ENCODE measurements at regions not wholly inside any gene's neighbourhood (a gene's known extent, or its start where the extent isn't known, plus 50 kb on each side); places are given as distances from the start of the nearest gene placed in this dataset.

DNA sequence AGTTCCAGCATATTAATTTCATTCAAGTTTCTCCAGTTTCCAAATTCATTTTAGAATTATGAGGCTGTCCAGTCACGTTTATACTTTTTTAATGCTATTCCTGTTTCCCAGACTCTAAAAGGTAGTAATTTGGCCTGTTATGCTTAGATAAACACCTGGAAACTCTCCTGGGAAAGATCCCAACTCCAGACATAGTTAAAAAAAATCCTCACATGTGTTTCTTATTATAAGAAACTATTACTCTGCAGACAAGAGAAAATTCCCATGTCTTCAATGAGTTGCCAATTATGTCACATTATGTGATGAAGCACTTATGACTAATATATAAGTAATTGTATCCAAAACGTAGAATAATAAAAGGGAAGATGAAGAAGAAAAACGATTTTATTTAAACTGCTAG lies 137.1 kb upstream of the TMC3 start:
- DNase-seq = no peak

GRCh38 chr15:81507831-81508230 lies 133.8 kb upstream of the TMC3 start:
- no peak for DNase-seq

- no peak for DNase-seq
These were observed 132.9 kb upstream of the TMC3 start for GRCh38 chr15:81506936-81507335.

DNA sequence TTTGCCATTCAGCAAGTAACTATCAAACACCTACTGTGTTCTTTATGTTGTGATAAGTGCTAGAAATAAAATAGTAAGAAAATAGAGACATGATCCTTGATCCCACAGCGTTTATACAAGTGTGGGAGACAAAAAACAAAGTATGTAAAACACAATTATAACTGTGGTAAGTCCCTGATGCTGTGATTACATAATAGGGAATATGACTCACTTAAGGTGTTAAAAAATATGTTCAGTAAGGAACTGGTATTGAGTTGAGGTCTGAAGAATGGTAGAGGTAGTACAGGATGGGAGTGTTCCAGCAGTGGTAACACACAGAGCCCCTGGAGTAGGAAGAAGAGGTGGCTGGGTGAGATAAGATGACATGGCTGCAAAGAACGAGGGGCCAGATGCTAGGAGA lies 132.1 kb upstream of the TMC3 start:
- no peak for DNase-seq

GRCh38 chr15:81504170-81504905 lies 130.3 kb upstream of the TMC3 start:
- DNase-seq = no peak

DNA sequence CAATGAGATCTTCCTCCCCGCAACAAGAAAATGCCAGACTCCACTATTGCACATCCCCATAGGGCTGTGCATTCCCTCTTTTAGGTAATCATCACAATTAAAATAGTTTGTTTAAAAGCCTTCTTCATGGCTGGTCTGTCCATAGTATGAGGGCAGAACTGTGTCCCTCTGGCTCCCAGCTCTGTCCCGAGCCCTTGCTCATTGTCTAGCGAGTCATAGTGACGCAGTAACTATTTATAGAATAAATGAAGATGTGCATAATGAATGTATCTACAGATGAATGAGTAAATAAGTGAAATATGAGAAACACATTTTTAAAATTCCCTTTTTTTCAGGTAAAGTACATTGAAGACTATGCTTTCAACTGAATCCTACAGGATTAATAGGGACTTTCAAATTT lies 128.4 kb upstream of the TMC3 start:
- no peak for DNase-seq

DNA sequence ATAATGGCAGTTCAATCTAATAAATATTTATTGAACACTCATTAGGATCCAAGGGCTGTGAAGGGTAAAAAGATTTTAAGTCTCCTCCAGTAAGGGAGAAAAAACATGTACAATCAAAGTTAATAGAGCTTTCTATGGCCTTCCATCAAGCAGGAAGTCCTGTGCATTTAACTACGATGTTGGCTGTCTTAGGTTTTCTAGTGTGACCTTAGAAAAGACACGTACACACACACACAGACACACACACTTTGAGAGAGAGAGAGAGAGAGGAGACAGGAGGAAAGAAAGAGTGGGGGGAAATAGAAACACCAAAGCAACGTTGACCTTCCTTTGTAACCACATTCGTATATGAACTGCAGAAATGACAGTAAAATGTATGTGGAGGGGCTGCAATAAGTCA lies 126.1 kb upstream of the TMC3 start:
- no peak for DNase-seq

- no peak for DNase-seq
These were observed 124.3 kb upstream of the TMC3 start for GRCh38 chr15:81498294-81498693.

- DNase-seq = no peak
These were observed 123.2 kb upstream of the TMC3 start for GRCh38 chr15:81497238-81497637.

DNA sequence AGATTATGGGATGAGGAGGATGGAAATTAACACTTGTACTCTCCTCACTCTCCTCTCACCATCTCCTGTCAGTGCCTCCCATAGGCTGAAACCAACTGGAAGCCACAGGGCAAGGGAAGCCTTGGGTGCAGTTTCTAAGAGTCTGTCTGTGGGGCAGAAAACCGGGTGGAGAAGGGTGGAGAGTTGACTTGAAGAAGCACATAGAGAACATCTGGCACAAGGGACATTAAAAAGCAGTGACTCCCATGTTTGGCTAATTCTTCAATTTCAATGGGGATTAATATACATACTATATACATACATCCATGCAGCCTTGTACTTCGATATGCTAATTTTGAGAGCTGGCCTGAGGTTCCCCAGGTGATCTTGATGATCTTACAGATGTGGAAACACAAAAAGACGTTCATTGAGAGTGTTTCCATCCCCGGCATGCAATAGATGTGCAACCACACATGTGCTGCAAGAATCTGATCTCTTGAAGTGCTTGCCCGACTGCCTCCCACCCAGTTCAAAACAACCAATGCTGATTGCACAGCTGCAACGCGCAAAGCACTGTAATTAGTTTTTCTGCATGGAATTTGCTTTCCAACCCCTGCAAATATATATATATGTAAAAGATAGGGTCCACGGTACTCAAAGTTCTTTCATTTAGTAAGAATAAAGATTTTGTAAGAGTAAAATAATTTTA lies 121.9 kb upstream of the TMC3 start:
- no peak for DNase-seq

DNA sequence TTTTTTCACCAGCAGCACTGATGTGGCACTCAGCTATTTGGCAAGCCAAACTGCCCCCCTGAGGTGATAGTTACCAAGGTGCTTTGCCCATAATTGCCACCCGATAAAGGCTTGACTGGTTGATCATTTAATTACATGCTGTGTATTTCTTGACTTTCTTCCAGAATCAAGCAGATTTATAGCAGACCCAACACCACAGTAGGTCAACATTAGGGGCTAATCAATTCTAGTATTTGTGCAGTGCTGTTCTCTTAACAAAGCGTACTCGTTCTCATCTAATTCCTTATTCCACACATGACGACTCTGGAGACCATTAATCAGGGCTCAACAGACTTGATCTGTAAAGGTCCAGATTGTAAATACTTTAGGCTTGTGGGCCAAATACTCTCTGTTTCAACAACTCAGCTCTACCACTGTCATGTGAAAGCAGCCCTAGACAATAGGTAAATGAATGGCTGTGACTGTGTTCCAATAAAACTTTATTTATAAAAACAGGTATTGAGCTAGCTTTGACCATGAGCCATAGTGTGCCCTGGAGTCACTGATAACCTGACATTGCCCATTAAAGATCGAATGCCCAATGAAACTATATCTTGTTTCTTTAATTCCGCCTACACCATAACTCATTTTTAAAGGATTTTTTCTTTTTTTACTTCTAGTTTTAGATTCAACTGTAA lies 119.1 kb upstream of the TMC3 start:
- DNase-seq = no peak

DNA sequence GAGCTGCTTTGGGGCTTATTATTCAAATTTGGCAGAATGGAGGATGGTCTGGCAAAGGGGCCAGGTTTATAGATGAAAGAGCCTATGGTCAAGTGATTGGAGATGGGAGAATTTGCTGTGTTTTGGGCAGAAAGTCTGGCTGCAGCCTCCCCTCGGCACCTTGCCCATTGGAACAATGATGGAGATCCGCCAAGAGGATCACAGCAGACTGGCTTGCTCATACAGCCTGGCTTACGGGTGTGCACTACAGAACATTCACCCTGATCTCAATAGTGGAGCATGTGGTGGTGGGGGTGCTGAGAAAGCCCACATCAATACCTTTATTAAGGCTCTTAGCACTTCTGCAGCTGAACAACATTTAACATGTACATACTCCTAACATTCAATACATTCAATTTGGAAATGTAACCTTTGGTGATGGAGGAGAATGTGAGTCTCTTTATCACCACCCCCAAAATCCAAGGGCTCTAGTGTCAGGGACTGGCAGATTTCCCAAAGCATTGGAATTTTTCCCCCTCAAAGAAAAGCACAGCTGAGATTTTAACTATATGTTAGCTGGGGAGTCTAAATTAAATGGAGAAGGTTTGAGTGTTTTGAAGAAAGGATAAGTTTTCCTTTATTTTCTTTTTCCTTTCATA lies 118.4 kb upstream of the TMC3 start:
- no peak for DNase-seq

- DNase-seq = no peak
These were observed 117.5 kb upstream of the TMC3 start for GRCh38 chr15:81491414-81492096.

DNA sequence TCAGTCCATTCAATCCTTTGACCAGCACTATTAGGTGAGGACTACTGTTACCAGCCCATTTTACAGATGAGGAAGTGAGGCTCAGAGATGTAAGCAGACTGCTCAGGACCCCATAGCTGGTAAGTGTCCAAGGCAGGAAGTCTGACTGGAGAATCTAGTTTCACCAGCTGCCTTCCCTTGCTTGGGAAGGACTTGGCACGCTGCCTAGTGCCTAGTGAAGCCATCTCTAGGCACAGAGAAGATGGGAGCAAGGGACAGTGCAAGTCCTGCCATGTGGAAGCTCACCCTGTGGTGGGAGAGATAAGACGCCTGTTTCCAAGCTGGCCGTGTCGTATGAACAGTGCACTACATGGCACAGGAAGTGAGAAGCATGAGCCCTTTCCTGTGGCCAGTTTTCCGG lies 111.8 kb upstream of the TMC3 start:
- DNase-seq = no peak

DNA sequence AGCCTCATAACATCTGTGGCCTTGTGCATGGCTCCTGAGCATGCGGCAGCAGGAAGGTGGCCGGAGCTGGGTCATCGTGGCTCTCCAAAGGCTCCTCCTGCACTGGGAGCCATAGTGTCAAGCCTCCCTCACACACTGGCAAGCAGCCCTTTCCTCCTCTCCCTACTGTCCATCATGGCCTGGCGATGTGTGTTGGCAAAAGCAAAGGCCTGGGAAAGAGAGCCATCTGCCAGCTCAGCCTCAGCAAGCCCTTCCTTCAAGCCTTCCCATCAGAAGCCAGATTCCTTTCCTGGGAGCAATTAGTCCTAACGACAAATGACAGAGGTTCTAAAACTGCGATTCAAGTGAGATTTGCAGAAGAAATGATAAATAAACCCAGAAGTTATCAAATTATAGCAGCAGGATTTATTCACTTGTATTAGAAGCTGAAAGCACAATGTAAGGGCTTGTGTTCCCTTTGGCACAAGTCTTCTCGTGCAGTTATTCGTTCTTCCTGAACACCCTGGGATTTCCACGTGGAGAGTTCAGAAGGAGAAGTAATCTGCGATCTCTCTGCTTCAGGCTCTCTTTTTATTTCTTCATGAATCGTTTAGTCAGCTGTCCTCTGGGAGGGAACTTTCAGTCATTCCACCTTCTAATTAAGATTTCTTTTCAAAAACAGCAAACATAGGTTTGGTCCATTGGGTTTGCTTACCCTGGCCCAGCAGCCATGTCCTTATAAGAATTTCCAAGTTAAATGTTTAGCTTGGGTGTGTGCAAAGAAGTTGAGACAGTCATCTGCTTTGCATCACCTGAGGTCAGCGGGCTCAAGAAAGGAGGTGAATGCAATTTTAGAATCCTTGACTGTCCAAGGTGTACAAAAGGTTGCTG lies 110.3 kb upstream of the TMC3 start:
- no peak for DNase-seq

DNA sequence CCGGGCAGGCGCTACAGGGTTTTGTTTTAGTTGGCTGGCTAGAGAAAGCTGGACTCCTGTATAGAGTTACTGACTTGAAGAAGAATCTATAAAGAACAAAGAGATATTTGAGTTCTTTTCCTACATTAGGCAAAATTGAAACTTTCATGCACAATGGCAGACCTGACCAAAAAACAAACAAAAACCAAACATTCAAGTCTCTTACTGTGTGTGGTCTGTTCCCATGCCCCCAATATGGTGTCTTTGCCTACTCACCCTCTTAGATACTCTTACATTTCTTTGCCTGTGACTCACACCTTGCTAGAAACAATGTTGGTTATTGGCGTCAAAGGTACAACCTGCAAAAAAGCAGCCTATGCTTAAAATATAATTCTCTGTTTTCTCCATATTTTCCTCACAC lies 109.5 kb upstream of the TMC3 start:
- DNase-seq = no peak

DNA sequence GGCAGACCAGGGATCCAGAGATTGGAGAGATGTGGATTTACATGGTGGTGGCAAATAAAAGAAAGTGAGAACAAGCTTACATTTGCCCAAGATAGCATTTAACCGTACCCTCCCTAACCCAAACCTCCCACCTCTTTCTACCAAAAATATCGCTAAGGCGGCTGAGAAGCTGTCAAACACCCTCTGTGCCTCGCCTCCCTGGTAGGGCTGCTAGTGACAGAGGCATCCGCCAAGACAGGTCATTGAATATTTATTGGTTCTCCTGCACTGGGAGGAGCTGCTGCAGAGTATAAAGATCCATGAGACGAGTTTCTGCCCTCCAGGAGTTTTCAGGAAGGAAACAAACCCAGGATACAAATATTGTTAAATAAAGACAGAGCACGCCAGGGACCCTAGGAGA lies 107.3 kb upstream of the TMC3 start:
- DNase-seq = no peak

DNA sequence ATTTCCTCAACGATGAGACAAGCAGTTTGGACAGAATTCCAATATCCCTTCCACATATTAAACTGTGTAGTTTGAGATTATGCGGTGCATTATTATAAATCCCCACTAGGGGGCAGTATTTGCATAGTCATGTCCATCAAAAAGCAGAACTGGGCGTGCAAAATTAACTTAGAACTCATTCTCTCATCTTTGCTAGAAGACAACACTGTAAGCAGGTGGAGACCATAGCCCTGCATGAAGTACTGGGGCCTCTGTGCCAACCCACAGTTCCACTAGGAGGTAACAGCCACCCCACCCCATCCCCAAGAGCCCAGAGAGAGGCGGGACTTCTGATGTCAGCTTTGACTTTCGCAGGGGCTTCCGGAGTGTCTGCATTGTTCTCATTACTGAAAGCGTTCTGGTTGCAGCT lies 106.6 kb upstream of the TMC3 start:
- DNase-seq = no peak

DNA sequence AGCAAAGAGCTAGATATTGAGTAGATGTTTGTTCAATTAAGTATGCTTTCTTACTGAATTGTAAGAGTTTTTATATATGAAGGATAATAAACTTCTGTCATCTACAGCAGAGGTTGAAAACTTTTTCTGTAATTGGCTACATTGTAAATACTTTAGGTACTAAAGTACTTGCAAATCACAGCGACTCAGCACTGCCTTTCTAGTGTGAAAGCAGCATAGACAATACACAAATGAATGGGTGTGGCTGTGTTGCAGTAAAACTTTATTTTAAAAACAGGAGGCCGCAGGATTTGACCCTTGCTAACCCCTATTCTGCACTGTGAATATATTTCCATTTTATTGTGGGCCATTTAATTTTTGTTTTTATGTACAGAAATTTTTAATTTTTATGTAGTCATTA lies 104.3 kb upstream of the TMC3 start:
- no peak for DNase-seq

DNA sequence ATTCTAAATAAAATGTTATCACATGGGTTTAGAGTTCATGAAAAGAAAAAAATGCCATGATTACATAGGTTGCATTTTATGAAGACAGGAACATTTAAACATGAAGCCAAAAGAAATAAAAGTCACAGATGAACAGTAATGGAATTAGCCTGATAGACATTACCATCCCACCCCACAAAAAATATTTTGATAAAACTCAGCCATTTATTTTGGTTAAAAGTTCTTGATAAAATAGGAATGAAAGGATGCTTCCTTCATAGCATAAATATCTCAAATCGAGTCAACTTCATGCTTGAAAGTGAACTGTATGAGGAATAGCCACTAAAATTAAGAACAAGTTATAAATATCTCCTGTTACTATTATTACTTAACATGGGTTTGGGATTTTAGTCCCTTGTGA lies 101.9 kb upstream of the TMC3 start:
- no peak for DNase-seq

DNA sequence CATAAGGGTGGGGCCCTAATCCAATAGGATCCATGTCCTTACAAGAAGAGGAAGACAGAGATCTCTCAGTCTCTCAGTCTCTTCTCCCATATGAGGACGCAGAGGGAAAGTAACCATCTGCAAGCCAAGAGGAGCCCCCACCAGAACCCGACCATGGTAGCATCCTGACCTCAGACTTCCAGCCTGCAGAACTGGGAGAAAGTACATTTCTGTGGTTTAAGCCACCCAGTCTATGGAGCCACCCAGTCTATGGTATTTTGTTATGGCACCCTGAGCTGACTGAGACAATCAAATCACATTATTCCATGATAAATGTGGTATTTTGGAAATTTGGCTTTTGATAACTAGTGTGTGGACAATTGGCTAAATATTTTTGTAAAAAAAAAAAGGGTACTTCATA lies 101.5 kb upstream of the TMC3 start:
- no peak for DNase-seq

- no peak for DNase-seq
These were observed 99.9 kb upstream of the TMC3 start for GRCh38 chr15:81473946-81474345.

All from islet precursor cell (in vitro differentiated cells).